IMR-90 (cell line): ENCODE measurements at regions not wholly inside any gene's neighbourhood (a gene's known extent, or its start where the extent isn't known, plus 50 kb on each side); places are given as distances from the start of the nearest gene placed in this dataset.

Experiments used
- ATAC-seq: fragments of 200-7000 bp; cut with Tn5 transposase; 2 replicates; pipeline ENCODE4 v1.9.1; 2020; ENCODE audit warnings: low read depth, mild to moderate bottlenecking, moderate library complexity
- BruUV-seq: library from RNA; stranded (reverse); fragments of 400-500 nt; replicated peaks from 2 replicates; lab custom pipeline; 2021; lab: Mats Ljungman, UMichigan
- CTCF ChIA-PET: fragments of 300-600 bp; formaldehyde crosslinking; extraction: SDS; loops from one replicate; lab custom pipeline; 2021; ENCODE audit warnings: antibody characterized with exemption; lab: Yijun Ruan, JAX
- POLR2A ChIA-PET: fragments of 300-600 bp; sonication (Branson Sonifier 250); formaldehyde crosslinking; loops from one replicate; lab custom pipeline; 2022; ENCODE audit warnings: antibody characterized with exemption; ENCODE audit not compliant: unreplicated experiment; lab: Charles Lee
- DNase-seq: peaks from one replicate; pipeline ENCODE4 v3.0.0; 2013
- H2AFZ ChIP-seq: replicated peaks from 2 replicates; pipeline ENCODE3; 2013; ENCODE audit warnings: low read length, mild to moderate bottlenecking; ENCODE audit not compliant: poor library complexity
- H2AK5ac ChIP-seq: 2 replicates; pipeline ENCODE4 v1.6.1; 2013; ENCODE audit warnings: low read depth, low read length, inconsistent platforms
- H2AK9ac ChIP-seq: replicated peaks from 2 replicates; pipeline ENCODE3; 2013; ENCODE audit warnings: mild to moderate bottlenecking, low read depth, low read length, moderate library complexity; ENCODE audit not compliant: poor library complexity
- H2BK120ac ChIP-seq: 2 replicates; pipeline ENCODE4 v1.6.1; 2013; ENCODE audit warnings: low read depth, low read length, inconsistent platforms
- H2BK15ac ChIP-seq: 3 replicates; pipeline ENCODE4 v1.6.1; 2013; ENCODE audit warnings: low read depth, low read length, inconsistent platforms
- H2BK20ac ChIP-seq: 2 replicates; pipeline ENCODE4 v1.6.1; 2013; ENCODE audit warnings: low read depth, mild to moderate bottlenecking, inconsistent platforms, low read length, moderate library complexity
- H2BK5ac ChIP-seq: 2 replicates; pipeline ENCODE4 v1.6.1; 2013; ENCODE audit warnings: mild to moderate bottlenecking, low read depth, low read length, inconsistent platforms; ENCODE audit not compliant: poor library complexity, severe bottlenecking
- H3K14ac ChIP-seq: replicated peaks from 2 replicates; pipeline ENCODE4 v1.6.1; 2013; ENCODE audit warnings: low read depth, low read length, inconsistent platforms
- H3K18ac ChIP-seq: 2 replicates; pipeline ENCODE4 v1.6.1; 2013; ENCODE audit warnings: low read depth, low read length, control low read depth
- H3K23ac ChIP-seq: 2 replicates; pipeline ENCODE4 v1.6.1; 2013; ENCODE audit warnings: low read depth, low read length, inconsistent platforms
- H3K27ac ChIP-seq: 2 replicates; pipeline ENCODE4 v1.5.1; 2013; ENCODE audit warnings: mild to moderate bottlenecking, control low read depth, low read length; ENCODE audit not compliant: insufficient read depth
- H3K27me3 ChIP-seq: 2 replicates; pipeline ENCODE4 v1.6.1; 2013; ENCODE audit warnings: low read length; ENCODE audit not compliant: control insufficient read depth, insufficient read depth
- H3K36me3 ChIP-seq: 2 replicates; pipeline ENCODE4 v1.6.1; 2013; ENCODE audit warnings: low read length, mixed read lengths; ENCODE audit not compliant: control insufficient read depth, insufficient read depth
- H3K4ac ChIP-seq: 2 replicates; pipeline ENCODE4 v1.6.1; 2013; ENCODE audit warnings: low read depth, low read length, inconsistent platforms
- H3K4me1 ChIP-seq: 2 replicates; pipeline ENCODE4 v1.6.1; 2013; ENCODE audit warnings: low read length, mixed read lengths; ENCODE audit not compliant: control insufficient read depth, insufficient read depth
- H3K4me2 ChIP-seq: 2 replicates; pipeline ENCODE4 v1.6.1; 2013; ENCODE audit warnings: low read depth, mild to moderate bottlenecking, control low read depth, low read length, moderate library complexity
- H3K4me3 ChIP-seq: 2 replicates; pipeline ENCODE4 v1.5.1; 2013; ENCODE audit warnings: low read depth, mild to moderate bottlenecking, control low read depth, low read length, moderate library complexity; ENCODE audit not compliant: insufficient read depth
- H3K56ac ChIP-seq: 2 replicates; pipeline ENCODE4 v1.6.1; 2013; ENCODE audit warnings: low read length, inconsistent platforms; ENCODE audit not compliant: insufficient read depth; ENCODE audit errors: extremely low read depth
- H3K79me1 ChIP-seq, 2 experiments: 2 replicates each; pipeline ENCODE4 v1.6.1; 2013; ENCODE audit warnings: low read length in 2 of 2, inconsistent platforms in 1 of 2, low read depth in 1 of 2
- H3K9ac ChIP-seq: 2 replicates; pipeline ENCODE4 v1.6.1; 2013; ENCODE audit warnings: low read depth, low read length, control low read depth
- H3K9me1 ChIP-seq: 2 replicates; pipeline ENCODE4 v1.6.1; 2013; ENCODE audit warnings: low read length, inconsistent platforms; ENCODE audit not compliant: insufficient read depth
- H3K9me3 ChIP-seq: 2 replicates; pipeline ENCODE4 v1.6.1; 2013; ENCODE audit warnings: low read length; ENCODE audit not compliant: control insufficient read depth, insufficient read depth
- H4K20me1 ChIP-seq: 2 replicates; pipeline ENCODE4 v1.6.1; 2013; ENCODE audit warnings: low read length, inconsistent platforms; ENCODE audit not compliant: insufficient read depth
- H4K5ac ChIP-seq: 2 replicates; pipeline ENCODE4 v1.6.1; 2013; ENCODE audit warnings: mild to moderate bottlenecking, low read depth, low read length, control low read depth
- H4K8ac ChIP-seq, 2 experiments: 2 replicates each; pipeline ENCODE4 v1.6.1; 2013; ENCODE audit warnings: low read depth in 2 of 2, low read length in 2 of 2, control low read depth in 1 of 2, inconsistent platforms in 1 of 2
- H4K91ac ChIP-seq: 2 replicates; pipeline ENCODE4 v1.6.1; 2013; ENCODE audit warnings: low read depth, low read length, inconsistent platforms; ENCODE audit not compliant: insufficient read depth
- BHLHE40 ChIP-seq: fragments of 150-350 bp; IDR thresholded peaks from 2 replicates; pipeline ENCODE4 v1.6.1; 2016; ENCODE audit warnings: mild to moderate bottlenecking, low read depth, low read length
- CEBPB ChIP-seq: IDR thresholded peaks from 2 replicates; pipeline ENCODE4 v1.6.1; 2012; ENCODE audit warnings: low read depth, low read length, improper control_type of control experiment
- CHD1 ChIP-seq: IDR thresholded peaks from 2 replicates; pipeline ENCODE4 v1.6.1; 2012; ENCODE audit warnings: low read depth, low read length, improper control_type of control experiment
- FOS ChIP-seq: fragments of 150-350 bp; IDR thresholded peaks from 2 replicates; pipeline ENCODE4 v1.6.1; 2016; ENCODE audit warnings: low read depth, low read length
- MAFK ChIP-seq: IDR thresholded peaks from 2 replicates; pipeline ENCODE4 v1.6.1; 2012; ENCODE audit warnings: low read depth, low read length, improper control_type of control experiment
- MAZ ChIP-seq: IDR thresholded peaks from 2 replicates; pipeline ENCODE4 v1.6.1; 2012; ENCODE audit warnings: low read depth, mild to moderate bottlenecking, low read length, improper control_type of control experiment, moderate library complexity, borderline replicate concordance
- MXI1 ChIP-seq: IDR thresholded peaks from 2 replicates; pipeline ENCODE4 v1.6.1; 2012; ENCODE audit warnings: low read depth, mild to moderate bottlenecking, low read length, moderate library complexity, borderline replicate concordance
- NFE2L2 ChIP-seq: fragments of 150-350 bp; IDR thresholded peaks from 2 replicates; pipeline ENCODE4 v1.6.1; 2016; ENCODE audit warnings: low read depth, mild to moderate bottlenecking, low read length
- POLR2A ChIP-seq: IDR thresholded peaks from 2 replicates; pipeline ENCODE4 v1.6.1; 2012; ENCODE audit warnings: mild to moderate bottlenecking, low read depth, low read length
- RAD21 ChIP-seq: IDR thresholded peaks from 2 replicates; pipeline ENCODE4 v1.6.1; 2012; ENCODE audit warnings: low read length, improper control_type of control experiment
- RCOR1 ChIP-seq: IDR thresholded peaks from 2 replicates; pipeline ENCODE4 v1.6.1; 2012; ENCODE audit warnings: mild to moderate bottlenecking, low read length, improper control_type of control experiment; ENCODE audit not compliant: insufficient replicate concordance
- RFX5 ChIP-seq: IDR thresholded peaks from 2 replicates; pipeline ENCODE4 v1.8.0; 2012; ENCODE audit warnings: low read depth, mild to moderate bottlenecking, low read length, moderate library complexity
- SMC3 ChIP-seq: fragments of 150-350 bp; IDR thresholded peaks from 2 replicates; pipeline ENCODE4 v1.6.1; 2016; ENCODE audit warnings: low read depth, mild to moderate bottlenecking, antibody characterized with exemption, low read length, moderate library complexity
- WGBS, 2 experiments: methylation state at CpG; one replicate each; pipeline versions ENCODE4 v1.1.5 to v1.1.7; 2013; ENCODE audit warnings: missing lambda C conversion rate in 2 of 2; ENCODE audit not compliant: insufficient read length in 1 of 2; ENCODE audit errors: extremely low coverage in 2 of 2; 5-methylcytosine and 5-hydroxymethylcytosine counted together
- dilution Hi-C: fragments of 300-500 bp; cut with HindIII; formaldehyde crosslinking; loops from one replicate; pipeline ENCODE4 v1.14.3; 2018; ENCODE audit warnings: low sequenced_read_pairs; ENCODE audit not compliant: unreplicated experiment
- in situ Hi-C: fragments of 300-500 bp; cut with MboI; formaldehyde crosslinking; loops from 3 replicates; pipeline ENCODE4 v1.14.3; 2019; ENCODE audit warnings: low sequenced_read_pairs, inconsistent platforms, mixed read lengths
- intact Hi-C: fragments of 100-400 bp; cut with micrococcal nuclease; formaldehyde crosslinking; loops from 2 replicates; pipeline ENCODE4 v1.10.0; 2022
- TF ChIP-seq, protein P1 (sequence below): conservative IDR thresholded peaks from 2 replicates; pipeline ENCODE4 v1.5.1; 2012; ENCODE audit warnings: mild to moderate bottlenecking, low read depth, low read length, improper control_type of control experiment
- TF ChIP-seq, protein P2 (sequence below): fragments of 150-350 bp; IDR thresholded peaks from 2 replicates; pipeline ENCODE4 v1.6.1; 2017; ENCODE audit warnings: mild to moderate bottlenecking, antibody characterized with exemption, low read length, low read depth
- TF ChIP-seq, protein P3 (sequence below): fragments of 150-350 bp; IDR thresholded peaks from 2 replicates; pipeline ENCODE4 v1.6.1; 2016; ENCODE audit warnings: low read depth, mild to moderate bottlenecking, low read length, moderate library complexity, borderline replicate concordance

GRCh38 chr20:40442181-40442963 lies 246.7 kb downstream of the MAFB start:
- WGBS, 2 experiments: 0% methylated on average over 1 of the region's 8 CpGs; no CpG with 5 or more reads in 1 of the 2 experiments
- Histone ChIP-seq H3K18ac (no peak overlapping the region), H3K14ac (no peak overlapping the region), H3K9ac (no peak overlapping the region), H4K8ac (no peak overlapping the region), H3K4me2 (no peak overlapping the region), H2BK5ac (no peak overlapping the region), H2AK9ac (no peak overlapping the region), H3K36me3 (no peaks in the 10 kb centered on the region), H3K9me3 (no peaks in the 10 kb centered on the region), H2BK20ac (no peak overlapping the region), H3K27me3 (no peaks in the 10 kb centered on the region; the same call in none of the 2 replicates), H3K9me1 (no peaks in the 10 kb centered on the region), H2BK15ac (no peak overlapping the region), H2AK5ac (no peak overlapping the region), H3K27ac (no peak overlapping the region), H3K4ac (no peak overlapping the region), H3K4me3 (no peak overlapping the region), H3K23ac (no peak overlapping the region), H2BK120ac (no peak overlapping the region), H3K4me1 (no peaks in the 10 kb centered on the region), H3K56ac (no peak overlapping the region), H4K20me1 (no peaks in the 10 kb centered on the region), H4K91ac (no peak overlapping the region), H3K79me1 (no peaks in the 10 kb centered on the region), H4K5ac (no peak overlapping the region), H2AFZ (no peak overlapping the region)
- ChIA-PET POLR2A (interaction anchor here (0.5 kb wide), 1 partner anchor 17 kb away, joined by 5 read pairs; no protein-coding TSS in a partner anchor), CTCF (no interaction called here)
- TF ChIP-seq, protein P1, sequence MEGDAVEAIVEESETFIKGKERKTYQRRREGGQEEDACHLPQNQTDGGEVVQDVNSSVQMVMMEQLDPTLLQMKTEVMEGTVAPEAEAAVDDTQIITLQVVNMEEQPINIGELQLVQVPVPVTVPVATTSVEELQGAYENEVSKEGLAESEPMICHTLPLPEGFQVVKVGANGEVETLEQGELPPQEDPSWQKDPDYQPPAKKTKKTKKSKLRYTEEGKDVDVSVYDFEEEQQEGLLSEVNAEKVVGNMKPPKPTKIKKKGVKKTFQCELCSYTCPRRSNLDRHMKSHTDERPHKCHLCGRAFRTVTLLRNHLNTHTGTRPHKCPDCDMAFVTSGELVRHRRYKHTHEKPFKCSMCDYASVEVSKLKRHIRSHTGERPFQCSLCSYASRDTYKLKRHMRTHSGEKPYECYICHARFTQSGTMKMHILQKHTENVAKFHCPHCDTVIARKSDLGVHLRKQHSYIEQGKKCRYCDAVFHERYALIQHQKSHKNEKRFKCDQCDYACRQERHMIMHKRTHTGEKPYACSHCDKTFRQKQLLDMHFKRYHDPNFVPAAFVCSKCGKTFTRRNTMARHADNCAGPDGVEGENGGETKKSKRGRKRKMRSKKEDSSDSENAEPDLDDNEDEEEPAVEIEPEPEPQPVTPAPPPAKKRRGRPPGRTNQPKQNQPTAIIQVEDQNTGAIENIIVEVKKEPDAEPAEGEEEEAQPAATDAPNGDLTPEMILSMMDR: no peak
- TF ChIP-seq, protein P2, sequence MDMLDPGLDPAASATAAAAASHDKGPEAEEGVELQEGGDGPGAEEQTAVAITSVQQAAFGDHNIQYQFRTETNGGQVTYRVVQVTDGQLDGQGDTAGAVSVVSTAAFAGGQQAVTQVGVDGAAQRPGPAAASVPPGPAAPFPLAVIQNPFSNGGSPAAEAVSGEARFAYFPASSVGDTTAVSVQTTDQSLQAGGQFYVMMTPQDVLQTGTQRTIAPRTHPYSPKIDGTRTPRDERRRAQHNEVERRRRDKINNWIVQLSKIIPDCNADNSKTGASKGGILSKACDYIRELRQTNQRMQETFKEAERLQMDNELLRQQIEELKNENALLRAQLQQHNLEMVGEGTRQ: no peak
- TF ChIP-seq NFE2L2 (no peak), POLR2A (no peak), RAD21 (no peak), FOS (no peak), SMC3 (no peak), MAZ (no peak), RFX5 (no peak), CEBPB (no peak), MXI1 (no peak), BHLHE40 (no peak), RCOR1 (no peak), CHD1 (no peak), MAFK (no peak)
- TF ChIP-seq, protein P3, sequence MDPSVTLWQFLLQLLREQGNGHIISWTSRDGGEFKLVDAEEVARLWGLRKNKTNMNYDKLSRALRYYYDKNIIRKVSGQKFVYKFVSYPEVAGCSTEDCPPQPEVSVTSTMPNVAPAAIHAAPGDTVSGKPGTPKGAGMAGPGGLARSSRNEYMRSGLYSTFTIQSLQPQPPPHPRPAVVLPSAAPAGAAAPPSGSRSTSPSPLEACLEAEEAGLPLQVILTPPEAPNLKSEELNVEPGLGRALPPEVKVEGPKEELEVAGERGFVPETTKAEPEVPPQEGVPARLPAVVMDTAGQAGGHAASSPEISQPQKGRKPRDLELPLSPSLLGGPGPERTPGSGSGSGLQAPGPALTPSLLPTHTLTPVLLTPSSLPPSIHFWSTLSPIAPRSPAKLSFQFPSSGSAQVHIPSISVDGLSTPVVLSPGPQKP: no peak
- in situ Hi-C loops (no loop called here), dilution Hi-C loops (no loop called here), intact Hi-C loops (no loop called here)
- DNase-seq: no peak
- ATAC-seq: no peak
- no TSS peak for BruUV-seq
